ENCODE measurements at regions not wholly inside any gene's neighbourhood (a gene's known extent, or its start where the extent isn't known, plus 50 kb on each side); places are given as distances from the start of the nearest gene placed in this dataset.

DNA sequence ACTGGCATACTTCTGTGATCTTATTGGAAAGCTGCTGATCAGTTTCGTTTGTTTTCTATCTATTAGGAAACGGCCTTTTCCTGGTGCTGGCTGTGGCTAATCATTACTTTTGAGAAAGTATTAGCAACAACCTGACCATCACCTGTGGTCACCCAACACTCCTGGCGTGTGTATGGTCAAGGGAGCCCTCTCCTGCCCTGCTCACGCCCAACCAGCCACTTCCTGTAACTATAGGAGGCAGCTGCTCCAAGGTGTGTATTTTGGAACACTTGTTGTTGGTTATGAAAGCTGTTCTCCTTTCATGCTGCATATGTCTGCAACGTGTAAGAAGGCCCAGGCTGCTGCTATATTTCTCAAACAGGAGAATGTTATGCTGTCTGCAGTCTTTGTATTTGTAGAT is 1582.8 kb downstream of the AACS start:
- no peak for DNase-seq

DNA sequence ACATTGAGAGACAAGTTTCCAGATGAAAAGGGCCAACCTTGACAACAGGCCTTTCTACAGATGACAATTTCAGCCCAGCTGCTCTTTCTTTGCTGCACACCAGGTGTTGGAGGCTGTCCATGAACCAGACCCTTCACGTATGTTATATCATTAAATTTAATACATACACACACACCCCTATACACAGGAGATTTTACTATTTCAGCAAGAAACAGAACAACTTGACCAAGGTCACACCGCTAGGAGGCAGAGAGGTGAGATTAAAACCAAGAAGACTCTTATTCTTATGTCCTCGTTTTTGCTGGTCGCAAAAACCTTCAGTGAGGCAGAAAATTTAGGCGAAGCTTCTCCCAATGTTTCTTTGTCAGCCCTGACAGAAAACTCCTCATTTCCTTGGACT is 1585.9 kb downstream of the AACS start:
- no peak for DNase-seq

DNA sequence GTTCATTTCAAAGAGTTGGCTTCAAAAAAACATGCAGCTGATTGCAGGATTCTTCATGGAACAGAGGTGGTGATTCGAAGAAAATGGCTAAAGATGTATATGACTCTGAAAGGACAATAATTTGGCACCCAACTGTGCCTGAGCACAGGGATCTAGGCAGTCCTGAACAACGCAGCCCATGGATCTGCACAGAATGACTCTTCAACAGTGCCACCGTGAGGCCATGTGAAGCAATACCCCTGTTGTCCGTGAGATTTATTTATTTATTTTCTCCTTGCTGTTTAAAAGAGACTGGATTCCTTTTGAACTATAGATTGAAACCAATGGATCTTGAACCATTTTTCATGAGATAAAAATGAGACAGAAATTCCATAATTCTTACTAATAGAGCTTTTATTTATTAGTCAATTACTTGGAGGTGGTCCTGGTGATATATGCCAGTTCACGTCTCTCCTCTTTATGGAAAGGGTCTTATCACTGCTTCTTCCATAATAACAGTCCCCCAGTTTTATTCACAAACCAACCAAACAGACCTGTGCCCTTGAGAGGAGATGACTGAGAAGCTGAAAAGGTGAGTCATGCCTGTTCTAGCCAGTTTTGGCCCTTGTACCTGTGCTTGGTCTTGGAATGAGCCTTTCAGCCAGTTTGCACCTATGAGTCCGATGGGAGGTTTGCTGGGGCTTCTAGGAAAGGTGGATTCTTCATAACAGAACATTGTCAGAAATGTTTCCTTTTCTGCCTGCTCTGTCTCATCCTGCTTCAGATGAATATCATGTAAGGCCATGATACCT is 1598.3 kb downstream of the AACS start:
- DNase-seq, result peak; percentile 1 to 14

DNA sequence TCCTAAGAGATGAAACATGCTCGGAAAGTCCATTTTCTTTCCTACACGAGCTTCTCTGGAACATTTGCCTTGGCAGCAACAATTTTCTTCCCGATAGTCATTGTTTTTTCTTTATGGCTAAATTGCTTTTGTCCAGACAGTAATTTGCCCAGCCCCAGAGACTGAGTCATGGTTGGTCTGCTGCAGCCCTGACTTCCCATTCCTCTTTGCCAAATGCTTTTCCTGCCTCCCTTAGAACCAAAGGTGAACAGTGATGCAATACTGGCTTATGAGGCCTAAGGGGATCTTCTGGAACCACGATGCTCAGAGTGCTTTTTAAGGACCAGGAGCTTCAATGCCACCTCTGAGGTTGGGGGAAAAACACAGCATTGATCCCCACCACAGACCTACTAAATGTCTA is 1599.6 kb upstream of the TMEM132C start:
- no peak for DNase-seq

DNA sequence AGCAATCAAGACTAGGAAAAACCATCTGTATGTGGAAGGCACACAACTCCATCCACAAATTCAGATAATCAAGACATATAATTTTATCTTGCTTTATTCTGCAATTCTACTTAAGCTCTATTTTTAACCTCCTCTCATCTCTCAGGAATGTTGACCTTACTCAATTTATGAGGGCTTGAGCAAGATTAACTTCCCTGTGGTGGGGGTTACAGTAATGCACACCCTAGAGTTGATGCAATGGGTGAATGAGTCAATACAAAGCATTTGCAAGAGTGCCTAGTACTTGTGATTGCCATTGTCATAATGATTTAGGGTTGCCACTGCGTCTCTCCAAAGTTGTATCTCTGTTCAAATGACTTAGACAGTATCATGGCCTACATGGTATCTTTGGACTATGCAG is 1598.4 kb upstream of the TMEM132C start:
- DNase-seq, result no peak

DNA sequence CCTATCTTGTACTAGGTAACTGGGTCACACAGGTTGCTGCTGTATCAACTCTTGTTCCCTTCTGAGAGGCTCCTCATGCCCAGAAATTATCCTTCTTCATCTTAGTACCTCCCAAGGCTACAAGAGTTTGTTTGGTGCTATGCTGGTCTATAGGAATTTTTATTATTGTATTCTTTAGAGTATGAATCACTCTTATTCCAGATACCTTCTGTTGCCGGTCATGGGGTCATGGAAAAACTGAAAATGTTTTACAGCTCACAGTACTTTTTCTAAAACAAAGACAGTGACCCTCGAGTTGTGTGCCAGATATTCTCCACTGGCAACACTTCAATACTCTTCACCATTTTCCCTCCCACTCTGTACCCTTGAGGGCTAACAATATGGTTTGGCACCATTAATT is 1598.0 kb upstream of the TMEM132C start:
- no peak for DNase-seq

DNA sequence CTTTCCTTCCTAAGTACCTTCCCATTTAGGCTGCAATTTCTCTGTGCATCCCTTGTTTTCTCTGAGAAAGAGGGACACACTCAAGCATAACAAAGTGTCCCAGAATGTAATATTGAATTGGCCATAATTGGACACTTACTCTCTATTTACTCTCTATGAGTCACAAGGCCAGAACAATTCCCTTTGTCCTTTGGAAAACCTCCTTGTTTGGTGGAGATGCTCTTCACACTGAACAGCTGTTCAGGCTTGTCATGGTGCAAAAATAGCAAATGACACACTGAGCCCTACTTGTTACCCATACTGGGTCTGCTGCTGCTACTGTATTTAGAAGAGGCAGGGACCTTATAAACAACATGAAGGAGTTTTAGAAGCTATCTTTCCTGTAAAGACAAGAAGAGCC is 1590.5 kb upstream of the TMEM132C start:
- no peak for DNase-seq

DNA sequence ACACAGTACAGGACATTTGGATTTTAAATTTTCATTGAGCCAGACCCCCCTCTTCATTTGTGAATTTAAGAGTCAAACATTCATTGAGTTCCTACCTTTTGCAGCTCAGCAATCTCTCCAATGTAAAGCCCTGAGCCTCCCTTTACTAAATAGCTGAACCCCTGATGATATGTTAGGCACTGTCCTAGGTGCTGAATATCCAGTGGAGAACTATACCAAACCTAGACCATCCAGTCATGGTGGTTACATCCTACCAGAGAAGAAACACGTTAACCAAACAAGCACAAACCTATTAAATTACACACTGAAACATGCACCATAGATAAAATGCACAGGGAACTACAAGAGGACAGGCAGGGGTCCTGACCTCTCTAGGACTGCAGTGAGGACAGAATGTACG is 1585.3 kb upstream of the TMEM132C start:
- DNase-seq, result no peak

DNA sequence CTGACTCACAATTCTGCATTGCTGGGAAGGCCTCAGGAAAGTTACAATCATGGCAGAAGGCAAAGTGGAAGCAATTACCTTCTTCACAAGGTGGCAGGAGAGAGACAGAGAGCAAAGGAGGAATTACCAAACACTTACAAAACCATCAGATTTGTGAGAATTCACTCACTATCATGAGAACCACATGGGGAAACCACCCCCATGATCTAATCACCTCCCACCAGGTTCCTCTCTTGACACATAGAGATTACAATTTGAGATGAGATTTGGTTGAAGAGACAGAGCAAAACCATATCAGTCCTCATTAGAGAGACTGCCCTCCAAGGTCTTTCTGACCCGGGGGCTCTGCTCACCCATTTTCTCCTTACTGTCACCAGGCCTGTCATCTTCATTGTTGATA is 1582.3 kb upstream of the TMEM132C start:
- no peak for DNase-seq

DNA sequence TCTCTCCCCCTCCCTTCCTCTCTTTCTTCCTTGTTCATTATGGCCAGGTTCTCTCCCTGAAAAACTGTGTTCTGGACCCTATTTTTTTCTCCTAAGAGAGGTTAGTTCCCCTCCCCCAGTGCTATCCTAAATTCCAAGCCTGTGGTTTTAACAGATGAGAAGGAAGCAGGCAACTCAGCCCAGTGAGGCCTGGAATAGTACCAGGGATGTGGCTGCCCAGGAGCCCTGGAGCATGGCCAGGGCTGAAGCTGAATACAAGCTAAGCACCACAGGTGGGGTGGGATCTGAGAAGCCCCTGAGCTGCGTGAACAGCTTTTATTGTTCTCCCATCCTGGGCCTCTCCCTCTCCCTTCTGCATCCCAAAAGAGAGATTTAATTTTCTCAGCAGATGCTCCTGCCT is 1581.3 kb upstream of the TMEM132C start:
- no peak for DNase-seq

DNA sequence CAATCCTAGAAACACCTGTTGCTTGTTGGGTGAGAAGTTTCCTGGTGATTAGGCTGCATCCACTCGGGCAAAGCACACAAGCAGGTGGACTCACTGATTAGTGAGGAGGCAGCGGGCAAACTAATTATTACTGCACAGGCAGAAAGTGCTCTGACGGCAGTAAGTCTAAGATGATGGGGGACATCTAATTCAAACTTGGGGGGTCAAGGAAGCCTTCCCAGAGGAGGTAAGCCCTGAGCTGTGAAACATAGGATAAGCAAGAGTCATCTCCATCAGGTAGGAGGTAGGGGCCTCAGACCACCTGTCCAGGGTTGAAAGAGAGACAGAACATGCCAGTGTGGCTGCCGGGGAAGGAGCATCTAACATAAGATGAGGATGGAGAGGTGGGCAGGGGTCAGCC is 1578.4 kb upstream of the TMEM132C start:
- no peak for DNase-seq

DNA sequence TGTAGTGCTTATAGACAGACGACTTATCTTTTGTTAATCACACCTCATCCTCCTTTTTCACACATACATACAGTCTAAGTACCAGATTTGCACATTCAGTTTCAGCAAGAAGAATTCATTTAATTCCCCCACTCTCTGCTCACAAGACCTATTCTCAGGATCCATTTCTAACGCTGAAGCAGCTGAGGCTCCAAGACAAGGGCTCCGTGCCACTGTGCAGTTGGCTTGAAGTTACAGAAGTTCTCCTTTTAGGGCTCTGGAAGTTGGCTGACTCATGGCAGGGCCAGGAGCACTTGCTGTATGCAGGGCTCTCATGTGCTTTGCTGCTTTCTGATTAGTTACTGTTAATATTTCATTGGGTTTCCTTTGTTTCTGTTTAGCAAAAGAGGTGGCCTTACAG is 1566.9 kb upstream of the TMEM132C start:
- DNase-seq, result no peak

DNA sequence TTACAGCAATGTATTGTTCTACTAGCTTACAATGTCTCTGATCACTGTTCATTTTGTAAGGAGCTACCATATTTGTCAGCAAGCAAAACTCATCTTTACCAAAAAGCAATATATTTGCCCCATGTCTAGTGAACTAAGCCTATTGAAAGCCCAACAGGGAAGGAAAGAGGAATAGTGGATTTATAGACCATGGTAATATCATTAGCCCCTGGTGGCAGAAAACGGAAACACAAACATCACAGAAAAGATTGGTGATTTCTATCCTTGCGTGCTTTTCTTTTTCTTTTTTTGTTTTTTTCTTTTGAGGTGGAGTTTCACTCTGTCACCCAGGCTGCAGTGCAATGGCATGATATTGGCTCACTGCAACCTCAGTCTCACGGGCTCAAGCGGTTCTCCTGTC is 1562.4 kb upstream of the TMEM132C start:
- DNase-seq, result no peak

DNA sequence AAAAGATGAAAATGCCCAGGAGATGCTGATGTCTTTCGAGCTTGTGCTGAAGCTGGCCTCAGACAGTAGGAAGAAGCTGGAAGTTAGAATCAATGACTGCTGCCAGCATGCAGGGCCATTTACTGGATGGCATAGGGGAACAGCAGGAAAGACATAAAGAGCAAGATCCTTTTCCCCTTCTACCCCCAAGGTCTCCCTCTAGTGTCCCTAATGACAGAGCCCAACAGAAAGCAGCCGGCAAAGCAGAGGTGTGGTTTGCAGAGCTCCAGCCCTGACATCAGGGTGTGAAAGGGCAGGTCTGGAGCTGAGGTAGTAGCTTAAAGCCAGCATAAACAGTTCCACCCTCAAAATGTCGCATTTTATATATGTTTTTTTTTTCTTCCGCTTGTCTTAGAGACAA is 1560.7 kb upstream of the TMEM132C start:
- DNase-seq, result no peak

DNA sequence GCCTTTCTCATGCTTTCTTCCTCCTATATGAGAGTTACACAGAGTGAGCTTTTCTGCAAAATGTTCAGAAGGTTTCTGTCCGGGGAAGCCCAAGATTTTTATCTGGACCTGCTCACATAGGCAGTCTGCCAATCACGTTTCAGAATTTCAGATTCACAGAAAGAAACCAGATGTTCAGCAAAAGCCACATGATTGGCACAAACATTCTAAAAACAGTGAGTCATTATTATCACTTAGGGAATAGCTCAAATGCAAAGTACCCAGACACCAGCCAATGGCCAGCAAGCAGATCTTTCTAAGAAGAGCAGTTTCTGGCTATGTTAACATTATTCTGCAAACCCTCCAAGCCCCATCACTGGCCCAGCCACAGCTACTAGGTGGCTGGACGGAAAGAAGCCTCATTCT is 1558.5 kb upstream of the TMEM132C start:
- peak in 1 of 2 experiments; percentile 8 for DNase-seq

DNA sequence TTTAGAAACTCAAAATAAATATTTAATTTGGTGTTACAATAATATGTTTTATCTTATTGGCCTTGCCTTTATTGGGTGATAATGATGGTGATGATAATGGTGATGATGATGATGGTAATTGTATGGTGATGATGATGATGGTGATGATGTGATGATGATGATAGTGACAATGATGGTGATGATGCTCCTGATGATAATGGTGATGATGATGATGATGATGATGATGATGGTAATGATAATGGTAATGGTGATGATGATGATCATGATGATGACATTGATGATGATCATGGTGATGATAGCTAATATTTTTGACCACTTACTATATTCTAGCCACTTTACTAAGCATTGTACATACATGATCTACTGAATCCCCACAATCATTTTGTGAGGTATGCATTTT is 1548.6 kb upstream of the TMEM132C start:
- no peak for DNase-seq

DNA sequence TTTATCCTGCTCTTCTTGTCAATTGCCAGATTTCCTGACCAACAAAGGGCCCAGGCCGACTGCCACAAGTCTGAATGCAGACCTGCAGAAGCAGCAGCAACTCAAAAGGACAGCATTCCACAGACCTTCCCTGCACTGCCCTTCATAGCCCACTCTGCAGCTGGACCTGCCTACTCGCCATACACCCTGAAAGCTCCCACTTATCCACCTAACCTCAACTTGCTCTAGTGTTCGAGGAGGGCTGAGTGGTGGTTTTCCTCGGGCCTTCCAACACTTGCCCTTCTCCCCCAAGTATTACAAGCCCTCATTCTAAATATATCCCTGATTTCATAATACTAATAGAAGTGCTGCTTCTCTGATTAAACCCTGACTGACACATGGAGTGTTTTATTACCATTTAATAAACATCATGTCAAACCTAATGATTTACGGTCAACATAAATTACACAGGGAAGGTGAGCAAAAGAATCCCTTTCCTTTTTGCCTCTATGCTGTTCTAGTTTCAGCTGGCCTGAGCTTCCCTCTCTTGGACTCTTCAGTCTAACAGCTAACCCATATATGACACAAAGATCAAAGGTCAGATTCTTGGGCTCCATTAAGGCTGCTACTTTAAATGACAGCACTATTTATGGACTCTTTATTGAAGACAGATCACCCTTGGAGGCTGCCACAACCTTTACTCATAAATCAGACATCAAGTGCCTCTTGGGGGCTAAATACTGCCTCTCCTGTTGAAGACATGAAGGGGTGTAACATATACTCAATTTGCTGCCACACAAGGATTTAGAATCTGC is 1546.9 kb upstream of the TMEM132C start:
- DNase-seq, result no peak

DNA sequence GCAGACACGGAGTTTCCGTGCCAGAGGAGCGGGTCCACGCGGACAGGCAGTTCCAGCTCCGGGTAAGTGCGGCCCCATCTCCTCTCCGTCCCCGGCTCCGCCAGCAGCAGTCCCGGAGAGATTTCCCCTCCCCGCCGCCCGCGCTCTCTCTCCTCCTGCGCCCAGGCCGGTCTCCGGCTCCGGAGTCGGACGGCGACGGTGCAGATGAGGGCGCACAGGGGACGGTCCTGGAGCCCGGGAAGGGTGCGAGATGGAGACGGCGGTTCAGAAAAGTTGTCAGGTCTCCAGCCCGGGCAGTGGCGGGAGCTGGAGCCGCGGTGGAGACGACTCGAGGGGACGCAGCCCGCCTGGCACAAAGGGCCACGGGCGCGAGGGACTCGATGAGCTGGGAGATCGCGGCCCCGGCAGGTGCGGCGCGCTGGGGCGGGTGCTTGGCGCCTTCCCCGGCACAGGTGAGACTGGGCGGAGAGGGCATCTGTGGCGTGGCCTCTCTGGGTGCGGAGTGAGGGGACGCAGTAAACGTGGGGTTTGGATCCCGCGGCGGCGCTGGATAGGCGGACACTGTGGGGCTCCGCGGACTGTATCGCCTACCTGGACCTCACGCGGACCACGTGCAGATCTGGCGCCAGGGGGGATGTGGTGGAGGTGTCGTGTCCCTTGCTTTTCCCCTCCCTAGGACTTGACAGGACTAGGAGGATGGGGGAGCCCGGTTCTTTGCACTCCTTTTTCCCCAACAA is 1540.3 kb upstream of the TMEM132C start:
- no peak for DNase-seq

DNA sequence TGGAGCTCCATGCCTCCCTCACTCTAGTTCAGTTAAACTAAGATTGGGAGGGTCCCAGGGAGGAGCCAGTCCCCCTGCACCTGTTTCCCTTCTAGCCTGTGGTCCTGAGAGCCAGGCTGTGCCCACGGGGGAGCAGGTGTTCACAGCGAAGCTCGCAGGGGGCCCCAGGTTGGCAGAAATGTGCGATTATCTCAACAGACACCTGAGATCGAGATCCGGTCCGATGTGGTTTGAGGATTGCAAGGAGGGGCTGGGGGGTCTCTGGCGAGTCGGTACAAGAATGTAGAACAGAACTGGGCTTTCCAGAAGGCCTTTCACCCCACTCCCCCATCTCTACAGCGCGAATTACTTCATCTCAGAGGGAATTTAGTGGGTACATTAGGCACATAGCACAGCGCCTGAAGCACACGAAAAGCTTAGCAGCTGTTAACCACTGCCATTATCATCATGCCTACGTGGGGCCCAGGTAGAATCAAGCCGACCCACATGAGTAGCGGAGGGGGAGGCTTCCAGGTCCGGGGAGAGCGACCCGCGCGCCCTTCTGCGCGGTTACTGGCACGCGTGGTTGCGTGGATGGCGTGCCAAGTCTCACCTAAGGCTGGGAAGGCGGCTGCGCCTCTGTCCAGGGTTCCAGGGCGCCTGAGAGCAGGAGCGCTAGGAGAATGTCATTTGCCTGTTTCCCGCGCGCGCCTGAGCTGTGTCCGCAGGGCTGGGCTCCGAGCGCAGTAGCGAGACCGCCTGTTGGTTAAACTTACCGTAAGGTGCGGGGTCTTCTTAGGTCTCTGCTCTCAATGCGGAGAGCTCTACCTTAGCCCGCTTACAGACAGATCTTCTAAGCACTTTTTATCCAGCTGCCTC is 1539.5 kb upstream of the TMEM132C start:
- no peak for DNase-seq

DNA sequence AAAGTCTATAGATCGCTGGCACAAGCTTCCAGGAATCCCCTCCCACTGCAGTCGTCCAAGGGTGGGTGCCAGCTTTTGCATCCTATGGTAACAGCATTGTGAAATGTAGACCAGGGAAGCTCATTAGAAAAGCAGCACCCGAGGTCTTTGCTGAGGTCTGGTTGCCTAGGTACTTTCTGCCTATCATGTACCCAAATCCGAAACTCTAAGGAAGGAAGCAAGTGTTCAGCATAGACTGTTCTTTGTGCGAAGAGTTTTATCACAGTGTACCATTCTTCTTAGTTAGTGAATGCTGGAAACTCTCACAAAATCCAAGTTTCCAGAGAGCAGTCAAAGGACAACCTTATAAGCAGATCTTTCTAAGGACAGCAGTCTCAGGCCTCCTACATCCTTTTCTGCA is 1532.7 kb upstream of the TMEM132C start:
- no peak for DNase-seq

DNA sequence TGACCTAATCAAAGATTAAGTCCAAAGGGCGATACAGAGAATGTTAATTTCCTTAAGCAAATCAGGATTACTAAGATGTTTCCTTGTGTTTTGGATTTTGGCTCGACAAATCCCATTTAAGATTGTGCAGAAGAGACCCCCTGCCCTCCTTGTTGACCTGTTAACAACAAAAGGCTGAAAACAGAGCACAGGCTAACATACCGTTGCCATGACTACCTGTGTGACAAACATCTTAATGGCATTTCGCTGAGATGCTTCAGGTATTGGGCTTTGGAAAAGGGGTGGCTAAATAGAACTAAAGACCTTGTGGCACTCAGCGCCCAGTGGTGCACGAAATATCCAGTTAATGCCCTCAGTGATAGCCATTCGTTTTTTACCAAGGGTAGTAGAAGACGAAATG is 1532.3 kb upstream of the TMEM132C start:
- no peak for DNase-seq

DNA sequence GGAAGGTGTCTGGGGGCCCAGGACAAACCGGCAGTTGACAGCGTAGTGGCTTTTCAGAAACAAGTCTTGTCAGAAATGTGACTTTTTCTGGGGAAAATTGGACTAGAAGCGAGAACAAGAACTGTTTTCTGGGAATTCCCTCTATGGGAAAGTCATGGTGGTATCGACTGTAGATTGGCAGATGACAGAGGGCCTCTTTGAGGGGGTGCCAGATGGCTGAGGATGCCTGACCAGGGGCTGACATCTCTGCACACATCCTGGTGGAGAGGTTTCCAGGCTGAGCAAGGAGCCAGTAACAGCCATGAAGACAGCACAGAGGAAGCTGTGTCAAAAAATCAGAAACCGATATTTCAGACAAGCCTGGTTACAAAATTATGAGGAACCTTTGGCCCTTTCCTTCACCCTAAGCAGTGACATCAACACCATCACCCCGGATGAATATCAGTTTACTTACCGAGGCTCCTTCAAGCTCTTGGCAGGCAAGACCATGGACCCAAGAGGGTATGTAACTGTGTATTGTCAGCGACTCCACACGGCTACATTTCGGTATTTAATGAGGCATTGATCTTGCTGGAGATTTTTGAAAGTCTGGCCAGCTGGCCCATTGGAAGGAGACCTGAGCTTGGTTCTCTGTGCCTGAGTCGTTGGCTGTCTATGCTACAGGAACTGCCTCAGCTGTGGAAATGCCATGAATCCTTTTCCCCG is 1525.3 kb upstream of the TMEM132C start:
- DNase-seq, result no peak

Data from activated CD4-positive, alpha-beta T cell treated with anti-CD3 and anti-CD28 coated beads, Interleukin-2, amount 50 U/mL, for 48 hours (primary cell).